CD14-positive monocyte (primary cell): ENCODE measurements at regions not wholly inside any gene's neighbourhood (a gene's known extent, or its start where the extent isn't known, plus 50 kb on each side); places are given as distances from the start of the nearest gene placed in this dataset.

Source experiments
- DNase-seq, 3 donors: peaks; one replicate each; pipeline ENCODE4 v3.0.0-alpha.2; 2011 to 2022
- H2AFZ ChIP-seq: 2 replicates; pipeline ENCODE4 v1.6.0; 2012; ENCODE audit warnings: mild to moderate bottlenecking, low read depth, low read length, inconsistent platforms; ENCODE audit not compliant: insufficient read depth, poor library complexity, severe bottlenecking
- H3K27ac ChIP-seq, 2 donors: 1 replicate in 1 of 2; 2 replicates in 1 of 2; pipeline ENCODE4 v1.5.1; 2012 to 2013; ENCODE audit warnings: low read length in 2 of 2, control low read depth in 1 of 2, inconsistent platforms in 1 of 2, low read depth in 1 of 2, mild to moderate bottlenecking in 1 of 2
- H3K27me3 ChIP-seq, 2 donors: one replicate each; pipeline versions ENCODE4 v1.6.0 to v1.6.1; 2011 to 2013; ENCODE audit warnings: low read length in 2 of 2; ENCODE audit not compliant: control insufficient read depth in 2 of 2, insufficient read depth in 2 of 2
- H3K36me3 ChIP-seq, 2 donors: replicated peaks in 1 of 2; 1 replicate in 1 of 2; 2 replicates in 1 of 2; pipeline versions ENCODE4 v1.5.1 to v1.6.1; 2012 to 2013; ENCODE audit warnings: low read length in 2 of 2, control low read depth in 1 of 2, inconsistent platforms in 1 of 2, mild to moderate bottlenecking in 1 of 2; ENCODE audit not compliant: insufficient read depth in 2 of 2, control insufficient read depth in 1 of 2
- H3K4me1 ChIP-seq, 2 donors: 1 replicate in 1 of 2; 2 replicates in 1 of 2; pipeline versions ENCODE4 v1.5.1 to v1.6.1; 2012 to 2013; ENCODE audit warnings: low read length in 2 of 2, control low read depth in 1 of 2, inconsistent platforms in 1 of 2, mild to moderate bottlenecking in 1 of 2, moderate library complexity in 1 of 2; ENCODE audit not compliant: insufficient read depth in 2 of 2, control insufficient read depth in 1 of 2
- H3K4me2 ChIP-seq: replicated peaks from 2 replicates; pipeline ENCODE3; 2012; ENCODE audit warnings: low read length, moderate library complexity, mild to moderate bottlenecking; ENCODE audit not compliant: poor library complexity, severe bottlenecking; ENCODE audit errors: extremely low read depth
- H3K4me3 ChIP-seq, 3 experiments: fragments of 200-600 bp in 1 of 3; sonication (generic) in 1 of 3; replicated peaks in 1 of 3; 1 replicate in 2 of 3; 2 replicates in 1 of 3; pipeline ENCODE4 v1.5.1; 2011 to 2013; ENCODE audit warnings: low read length in 3 of 3, mild to moderate bottlenecking in 3 of 3, control low read depth in 2 of 3, low read depth in 2 of 3, inconsistent platforms in 1 of 3, moderate library complexity in 1 of 3
- H3K79me2 ChIP-seq: 2 replicates; pipeline ENCODE4 v1.6.0; 2012; ENCODE audit warnings: mild to moderate bottlenecking, control low read depth, inconsistent platforms, low read length, moderate library complexity; ENCODE audit not compliant: insufficient read depth
- H3K9ac ChIP-seq: 2 replicates; pipeline ENCODE4 v1.6.0; 2017; ENCODE audit warnings: low read length, mild to moderate bottlenecking; ENCODE audit not compliant: insufficient read depth, poor library complexity, severe bottlenecking
- H3K9me3 ChIP-seq, 2 donors: replicated peaks in 1 of 2; 1 replicate in 1 of 2; 2 replicates in 1 of 2; pipeline versions ENCODE4 v1.5.1 to v1.6.1; 2012 to 2013; ENCODE audit warnings: low read length in 2 of 2, control low read depth in 1 of 2; ENCODE audit not compliant: control insufficient read depth in 1 of 2, insufficient read depth in 1 of 2
- H4K20me1 ChIP-seq: 2 replicates; pipeline ENCODE4 v1.6.0; 2012; ENCODE audit warnings: mild to moderate bottlenecking, low read length, control low read depth, moderate library complexity; ENCODE audit not compliant: insufficient read depth
- H3K27ac Mint-ChIP-seq, 7 donors: one replicate each; pipeline ENCODE4 v1.8.0; 2020; ENCODE audit warnings: mild to moderate bottlenecking in 7 of 7, mixed read lengths in 7 of 7, moderate library complexity in 6 of 7, inconsistent platforms in 2 of 7
- H3K27me3 Mint-ChIP-seq, 3 donors: one replicate each; pipeline ENCODE4 v1.8.0; 2021 to 2022; ENCODE audit warnings: low read depth in 3 of 3, mild to moderate bottlenecking in 3 of 3, mixed read lengths in 3 of 3, moderate library complexity in 3 of 3, inconsistent platforms in 1 of 3
- H3K36me3 Mint-ChIP-seq, 2 donors: one replicate each; pipeline ENCODE4 v1.8.0; 2020; ENCODE audit warnings: mixed read lengths in 2 of 2, inconsistent platforms in 1 of 2, mild to moderate bottlenecking in 1 of 2
- H3K4me1 Mint-ChIP-seq: one replicate; pipeline ENCODE4 v1.8.0; 2020; ENCODE audit warnings: mild to moderate bottlenecking, mixed read lengths
- H3K4me3 Mint-ChIP-seq, 2 donors: one replicate each; pipeline ENCODE4 v1.8.0; 2020; ENCODE audit warnings: mild to moderate bottlenecking in 2 of 2, mixed read lengths in 2 of 2, moderate library complexity in 1 of 2
- H3K9me3 Mint-ChIP-seq, 7 donors: one replicate each; pipeline ENCODE4 v1.8.0; 2020 to 2022; ENCODE audit warnings: mixed read lengths in 7 of 7, mild to moderate bottlenecking in 6 of 7, moderate library complexity in 6 of 7, inconsistent platforms in 2 of 7
- CTCF ChIP-seq: fragments of 200-600 bp; IDR thresholded peaks from one replicate; pipeline ENCODE4 v1.8.0; 2022; ENCODE audit warnings: antibody characterized with exemption, mild to moderate bottlenecking
- WGBS: methylation state at CpG from one replicate; pipeline ENCODE4 v1.1.5; 2013; ENCODE audit warnings: missing lambda C conversion rate; ENCODE audit not compliant: insufficient coverage; 5-methylcytosine and 5-hydroxymethylcytosine counted together
- intact Hi-C, 2 donors: fragments of 100-400 bp; cut with micrococcal nuclease; formaldehyde crosslinking; loops; one replicate each; pipeline versions ENCODE4 v1.15.0 to v1.15.1; 2023

- TF ChIP-seq CTCF = no peak
- no peaks in the 10 kb centered on the region for H3K36me3 ChIP-seq
- Mint-ChIP-seq H3K4me1 (no peaks in the 10 kb centered on the region), H3K4me3 (no peak overlapping the region), H3K9me3 (peaks cover 5 to 21% (median 13%) of the 10 kb centered on the region in 7 donors), H3K27me3 (peaks cover 0 to 2% (median 0%) of the 10 kb centered on the region in 3 donors), H3K36me3 (no peaks in the 10 kb centered on the region), H3K27ac (no peak overlapping the region)
- no peak overlapping the region for H3K9ac ChIP-seq
- H3K27ac ChIP-seq = no peak overlapping the region
- H3K79me2 ChIP-seq = no peaks in the 10 kb centered on the region
- H3K27me3 ChIP-seq = no peaks in the 10 kb centered on the region
- H4K20me1 ChIP-seq = no peaks in the 10 kb centered on the region
- intact Hi-C loops = no loop called here
- no peak overlapping the region for H3K4me3 ChIP-seq
- no peaks in the 10 kb centered on the region for H3K4me1 ChIP-seq
- H2AFZ ChIP-seq = no peak overlapping the region
- H3K9me3 ChIP-seq = peaks cover 17 to 21% of the 10 kb centered on the region in 2 donors
- no peak for DNase-seq
- WGBS = no CpG with 5 or more reads among the region's 1 CpG
- H3K4me2 ChIP-seq = no peak overlapping the region
Measured at GRCh38 chr6:78570044-78570443, 297.3 kb upstream of the IRAK1BP1 start.

GRCh38 chr6:78577585-78577984 is 289.8 kb upstream of the IRAK1BP1 start:
- no peaks in the 10 kb centered on the region for H3K27me3 ChIP-seq
- Mint-ChIP-seq H3K9me3 (peaks cover 0 to 1% (median 0%) of the 10 kb centered on the region in 7 donors), H3K4me3 (no peak overlapping the region), H3K36me3 (no peaks in the 10 kb centered on the region), H3K27ac (no peak overlapping the region), H3K27me3 (no peaks in the 10 kb centered on the region), H3K4me1 (no peaks in the 10 kb centered on the region)
- H3K9me3 ChIP-seq = peaks cover 0 to 5% of the 10 kb centered on the region in 2 donors
- no peak overlapping the region for H3K9ac ChIP-seq
- DNase-seq = no peak
- H3K4me2 ChIP-seq = no peak overlapping the region
- no CpG with 5 or more reads among the region's 1 CpG for WGBS
- no peaks in the 10 kb centered on the region for H3K79me2 ChIP-seq
- no peaks in the 10 kb centered on the region for H3K36me3 ChIP-seq
- H4K20me1 ChIP-seq = no peaks in the 10 kb centered on the region
- intact Hi-C loops = no loop called here
- no peak overlapping the region for H3K4me3 ChIP-seq
- TF ChIP-seq CTCF = no peak
- H3K27ac ChIP-seq = no peak overlapping the region
- H3K4me1 ChIP-seq = no peaks in the 10 kb centered on the region
- no peak overlapping the region for H2AFZ ChIP-seq
